ENCODE measurements at regions not wholly inside any gene's neighbourhood (a gene's known extent, or its start where the extent isn't known, plus 50 kb on each side); places are given as distances from the start of the nearest gene placed in this dataset.

- TF ChIP-seq GATA2 (IDR thresholded peaks at IDR 0.05; ENCODE audit: low read depth, low read length) (no peak), GATA3 (IDR thresholded peaks at IDR 0.05; ENCODE audit: low read depth, low read length) (no peak)
These were observed 390.8 kb downstream of the FOXO1 start for GRCh38 chr13:40275636-40276035.

Measured in SH-SY5Y (cell line).